ENCODE measurements at regions not wholly inside any gene's neighbourhood (a gene's known extent, or its start where the extent isn't known, plus 50 kb on each side); places are given as distances from the start of the nearest gene placed in this dataset.

- no peak for DNase-seq
- no peaks in the 10 kb centered on the region for H3K4me1 ChIP-seq
- no peaks in the 10 kb centered on the region for H3K9me3 ChIP-seq
- no peak overlapping the region for H3K4me3 ChIP-seq
- H3K36me3 ChIP-seq (replicated peaks in 1 of 2; ENCODE audit: insufficient read depth in 1 of 2, low read depth in 2 of 2) = no peaks in the 10 kb centered on the region
- TF ChIP-seq POLR2A (IDR thresholded peaks at IDR 0.05) (no peak), CTCF (IDR thresholded peaks at IDR 0.05) (no peak)
- ATAC-seq = no peak
- intact Hi-C loops (cut with DNase I) = no loop called here
- no peaks in the 10 kb centered on the region for H3K27me3 ChIP-seq
- no peak overlapping the region for H3K27ac ChIP-seq
These were observed 88.8 kb downstream of the CDC7 start for GRCh38 chr1:91589437-91589836.

GRCh38 chr1:91591175-91591974 lies 90.7 kb downstream of the CDC7 start:
- ATAC-seq = no peak
- Histone ChIP-seq H3K27ac (no peak overlapping the region), H3K27me3 (no peaks in the 10 kb centered on the region), H3K4me3 (no peak overlapping the region), H3K4me1 (no peaks in the 10 kb centered on the region), H3K36me3 (replicated peaks in 1 of 2; ENCODE audit: insufficient read depth in 1 of 2, low read depth in 2 of 2) (no peaks in the 10 kb centered on the region), H3K9me3 (no peaks in the 10 kb centered on the region)
- intact Hi-C loops (cut with DNase I) = no loop called here
- WGBS, 2 donors = 43 to 56% methylated on average over 13 of the region's 13 CpGs
- DNase-seq = no peak
- no peak for TF ChIP-seq POLR2A (IDR thresholded peaks at IDR 0.05)
- no peak for TF ChIP-seq CTCF (IDR thresholded peaks at IDR 0.05)

- no peaks in the 10 kb centered on the region for H3K4me1 ChIP-seq
- no peaks in the 10 kb centered on the region for H3K27me3 ChIP-seq
- no peak overlapping the region for H3K27ac ChIP-seq
- H3K36me3 ChIP-seq (replicated peaks in 1 of 2; ENCODE audit: insufficient read depth in 1 of 2, low read depth in 2 of 2) = no peaks in the 10 kb centered on the region
- DNase-seq (no peak), ATAC-seq (no peak)
- no peak for TF ChIP-seq POLR2A (IDR thresholded peaks at IDR 0.05)
- TF ChIP-seq CTCF (IDR thresholded peaks at IDR 0.05) = no peak
- WGBS, 2 donors = 66 to 86% methylated on average over 5 of the region's 5 CpGs
- intact Hi-C loops (cut with DNase I) = no loop called here
- H3K9me3 ChIP-seq = no peaks in the 10 kb centered on the region
- H3K4me3 ChIP-seq = no peak overlapping the region
These were observed 92.2 kb downstream of the CDC7 start for GRCh38 chr1:91592716-91593477.

- no peaks in the 10 kb centered on the region for H3K9me3 ChIP-seq
- no peaks in the 10 kb centered on the region for H3K36me3 ChIP-seq (replicated peaks in 1 of 2; ENCODE audit: insufficient read depth in 1 of 2, low read depth in 2 of 2)
- H3K4me1 ChIP-seq = no peaks in the 10 kb centered on the region
- no peak overlapping the region for H3K4me3 ChIP-seq
- TF ChIP-seq POLR2A (IDR thresholded peaks at IDR 0.05) (no peak), CTCF (IDR thresholded peaks at IDR 0.05) (no peak)
- no peak overlapping the region for H3K27ac ChIP-seq
- ATAC-seq (no peak), DNase-seq (no peak)
- H3K27me3 ChIP-seq = no peaks in the 10 kb centered on the region
- intact Hi-C loops (cut with DNase I) = no loop called here
- 75 to 82% methylated on average over 11 of the region's 11 CpGs for WGBS, 2 donors
These were observed 93.9 kb downstream of the CDC7 start for GRCh38 chr1:91594383-91595055.

All from body of pancreas (tissue), 4 donors.